ENCODE measurements at regions not wholly inside any gene's neighbourhood (a gene's known extent, or its start where the extent isn't known, plus 50 kb on each side); places are given as distances from the start of the nearest gene placed in this dataset.

DNA sequence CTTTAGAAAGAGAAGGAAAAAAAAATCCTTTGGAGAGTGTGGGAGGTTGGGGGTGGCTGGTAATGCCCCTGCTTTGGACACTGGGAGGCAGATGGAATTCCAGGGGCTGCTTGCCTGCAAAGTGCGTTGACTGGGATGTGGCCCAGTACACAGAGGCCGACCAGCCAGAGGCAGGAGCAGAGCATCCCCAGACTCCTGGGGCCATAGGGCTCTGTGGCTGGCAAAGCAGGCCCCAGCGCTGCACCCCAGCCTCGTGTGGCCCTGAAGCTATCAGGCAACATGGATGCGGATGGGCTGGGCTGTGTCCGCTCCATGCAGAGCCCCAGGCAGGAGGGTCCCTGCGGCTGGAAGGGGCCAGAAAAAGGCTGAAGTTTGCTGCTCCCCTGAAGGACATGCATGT is 361.6 kb upstream of the FZD8 start:
- TF ChIP-seq, protein P1, sequence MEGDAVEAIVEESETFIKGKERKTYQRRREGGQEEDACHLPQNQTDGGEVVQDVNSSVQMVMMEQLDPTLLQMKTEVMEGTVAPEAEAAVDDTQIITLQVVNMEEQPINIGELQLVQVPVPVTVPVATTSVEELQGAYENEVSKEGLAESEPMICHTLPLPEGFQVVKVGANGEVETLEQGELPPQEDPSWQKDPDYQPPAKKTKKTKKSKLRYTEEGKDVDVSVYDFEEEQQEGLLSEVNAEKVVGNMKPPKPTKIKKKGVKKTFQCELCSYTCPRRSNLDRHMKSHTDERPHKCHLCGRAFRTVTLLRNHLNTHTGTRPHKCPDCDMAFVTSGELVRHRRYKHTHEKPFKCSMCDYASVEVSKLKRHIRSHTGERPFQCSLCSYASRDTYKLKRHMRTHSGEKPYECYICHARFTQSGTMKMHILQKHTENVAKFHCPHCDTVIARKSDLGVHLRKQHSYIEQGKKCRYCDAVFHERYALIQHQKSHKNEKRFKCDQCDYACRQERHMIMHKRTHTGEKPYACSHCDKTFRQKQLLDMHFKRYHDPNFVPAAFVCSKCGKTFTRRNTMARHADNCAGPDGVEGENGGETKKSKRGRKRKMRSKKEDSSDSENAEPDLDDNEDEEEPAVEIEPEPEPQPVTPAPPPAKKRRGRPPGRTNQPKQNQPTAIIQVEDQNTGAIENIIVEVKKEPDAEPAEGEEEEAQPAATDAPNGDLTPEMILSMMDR (conservative IDR thresholded peaks at IDR 0.05; ENCODE audit: low read depth, low read length): no peak
- no peak for TF ChIP-seq RAD21 (IDR thresholded peaks at IDR 0.05; ENCODE audit: low read length)
- TF ChIP-seq POLR2A (IDR thresholded peaks at IDR 0.05; ENCODE audit: low read depth, low read length): no peak
- TF ChIP-seq CEBPB (IDR thresholded peaks at IDR 0.05; ENCODE audit: low read depth, low read length): no peak
- no peak for TF ChIP-seq RCOR1 (IDR thresholded peaks at IDR 0.05; ENCODE audit: insufficient replicate concordance, low read length)

All from IMR-90 (cell line).